HG02642 (cell line): ENCODE measurements at regions not wholly inside any gene's neighbourhood (a gene's known extent, or its start where the extent isn't known, plus 50 kb on each side); places are given as distances from the start of the nearest gene placed in this dataset.

Experiments
- ATAC-seq: cut with Tn5 transposase; IDR thresholded peaks from one replicate; pipeline ENCODE4 v1.9.1; 2021; ENCODE audit warnings: mild to moderate bottlenecking; ENCODE audit not compliant: unreplicated experiment, poor library complexity

- ATAC-seq: no peak
Measured at GRCh38 chr6:104143757-104144156, 716.0 kb downstream of the HACE1 start.

- no peak for ATAC-seq
Measured at GRCh38 chr6:104134876-104135275, 724.8 kb downstream of the HACE1 start.

DNA sequence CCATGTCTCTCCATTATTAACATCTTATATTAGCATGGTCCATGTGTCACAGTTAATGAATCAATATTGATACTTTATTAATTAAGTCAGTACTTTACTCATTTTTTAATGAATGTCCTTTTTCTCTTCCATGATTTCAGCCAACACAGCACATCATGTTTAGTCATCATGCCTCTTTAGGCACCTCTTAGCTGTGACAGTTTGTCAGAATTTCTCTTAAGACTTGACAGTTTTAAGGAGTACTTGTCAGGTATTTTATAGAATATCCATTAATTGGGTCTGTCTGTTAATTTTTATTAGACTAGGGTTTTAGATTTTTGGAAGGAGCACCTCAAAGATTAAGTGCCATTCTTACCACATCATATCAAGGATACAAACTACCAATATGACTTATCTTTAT, 729.4 kb downstream of the HACE1 start:
- no peak for ATAC-seq

- ATAC-seq: no peak
Measured at GRCh38 chr6:104126315-104127005, 733.3 kb downstream of the HACE1 start.

GRCh38 chr6:104123227-104123626, 736.5 kb downstream of the HACE1 start:
- ATAC-seq: no peak

- no peak for ATAC-seq
Measured at GRCh38 chr6:104118274-104118673, 741.4 kb downstream of the HACE1 start.

- no peak for ATAC-seq
Measured at GRCh38 chr6:104109806-104110205, 749.9 kb downstream of the HACE1 start.

- ATAC-seq: no peak
Measured at GRCh38 chr6:104108634-104109033, 751.1 kb downstream of the HACE1 start.

GRCh38 chr6:104095661-104096416, 763.9 kb downstream of the HACE1 start:
- ATAC-seq: no peak

GRCh38 chr6:104087765-104088164, 772.0 kb downstream of the HACE1 start:
- no peak for ATAC-seq

DNA sequence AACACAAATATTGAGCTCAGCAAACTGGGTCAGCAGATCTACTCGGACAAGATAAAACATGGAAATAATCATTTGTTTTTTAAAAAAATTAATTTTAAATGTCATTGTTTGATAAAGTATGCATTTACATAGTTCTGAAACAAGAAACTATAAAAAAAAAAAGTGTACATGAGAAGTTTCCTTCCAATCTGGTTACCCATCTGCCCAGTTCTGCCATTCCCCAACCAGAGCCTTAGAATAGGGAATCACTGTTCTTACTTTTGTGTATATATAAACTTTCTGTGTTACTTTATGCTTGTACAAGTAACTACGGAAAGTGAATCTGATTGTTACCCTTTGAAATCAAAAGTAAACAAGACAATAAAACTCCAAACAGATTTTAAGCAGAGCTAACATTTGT, 791.4 kb downstream of the HACE1 start:
- ATAC-seq: no peak

GRCh38 chr6:104064876-104065275, 794.8 kb downstream of the HACE1 start:
- ATAC-seq: no peak

DNA sequence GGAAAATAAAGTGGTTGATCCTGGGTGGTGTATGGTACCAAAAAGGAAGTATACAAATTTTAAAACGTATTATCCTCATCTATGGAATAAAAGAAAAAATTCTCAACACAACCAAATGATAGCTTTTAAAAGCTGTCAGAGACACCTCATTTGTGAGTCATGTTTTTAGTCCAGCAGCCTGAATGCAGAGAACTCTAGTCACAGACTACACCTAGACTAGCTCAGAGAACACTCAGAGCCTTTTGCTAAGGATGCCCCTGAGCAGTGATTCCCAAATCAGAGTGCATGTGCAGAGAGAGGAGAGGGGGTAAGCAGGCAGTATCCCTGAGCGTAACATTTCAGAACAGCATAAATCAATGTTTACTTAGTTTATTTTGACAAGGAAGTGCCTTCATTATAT, 809.3 kb downstream of the HACE1 start:
- no peak for ATAC-seq

DNA sequence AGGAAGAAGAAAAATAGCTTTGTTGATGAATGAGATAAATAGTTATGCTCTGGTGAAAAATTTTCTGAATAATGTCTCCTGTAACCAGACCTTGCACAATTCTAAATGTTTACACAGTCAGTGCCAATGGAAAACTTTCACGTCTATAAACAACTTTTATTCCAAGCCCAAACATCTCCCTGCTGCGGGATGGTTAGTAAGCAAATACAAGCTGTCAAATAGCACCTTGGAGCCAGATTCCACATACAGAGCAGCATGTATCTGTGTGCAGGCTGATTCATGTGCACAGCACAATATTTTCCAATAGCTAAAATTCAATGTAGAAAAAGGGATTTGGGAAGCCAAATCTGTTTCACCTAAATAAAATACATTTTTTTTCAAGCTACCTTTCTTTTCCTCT, 813.3 kb downstream of the HACE1 start:
- ATAC-seq: no peak

GRCh38 chr6:104031346-104031745, 828.4 kb downstream of the HACE1 start:
- ATAC-seq: no peak

- no peak for ATAC-seq
Measured at GRCh38 chr6:104022126-104022525, 837.6 kb downstream of the HACE1 start.

- ATAC-seq: no peak
Measured at GRCh38 chr6:104019075-104019753, 840.5 kb downstream of the HACE1 start.

- ATAC-seq: no peak
Measured at GRCh38 chr6:104017410-104018381, 842.0 kb downstream of the HACE1 start.

DNA sequence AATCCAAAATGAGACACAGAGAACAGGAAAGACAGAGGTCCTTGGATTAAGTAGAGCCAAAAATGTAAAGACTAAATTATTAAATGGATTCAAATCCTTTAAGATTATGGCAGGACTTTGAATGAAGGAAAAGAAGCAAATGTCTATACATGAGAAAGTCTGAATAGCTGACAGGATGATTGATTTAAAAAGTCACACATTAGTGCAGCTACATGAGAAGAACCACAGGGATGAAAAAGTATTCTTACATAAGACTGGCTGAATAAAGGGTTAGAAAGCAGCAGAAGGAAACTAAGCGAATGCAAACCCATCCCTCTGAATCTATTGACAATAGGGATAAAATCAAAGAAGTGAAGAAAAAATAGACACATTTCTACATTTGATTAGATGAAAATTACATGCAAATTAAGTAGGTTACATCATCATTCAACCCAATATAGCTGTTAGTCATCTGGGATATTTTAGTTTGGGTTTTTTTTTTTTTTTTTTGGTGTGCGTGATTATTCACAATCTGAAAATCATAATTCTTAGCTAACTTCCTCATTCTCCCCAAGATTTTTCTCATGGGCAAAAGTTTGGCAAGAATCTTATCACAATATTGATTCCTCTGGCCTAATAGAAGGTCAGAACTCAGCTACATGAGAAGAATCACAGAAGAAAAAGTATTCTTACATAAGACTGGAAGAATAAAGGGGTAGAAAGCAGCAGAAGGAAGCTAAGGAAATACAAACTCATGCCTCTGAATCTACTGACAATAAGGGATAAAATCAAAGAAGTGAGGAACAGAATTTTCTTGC, 845.4 kb downstream of the HACE1 start:
- ATAC-seq: no peak
